ENCODE measurements at regions not wholly inside any gene's neighbourhood (a gene's known extent, or its start where the extent isn't known, plus 50 kb on each side); places are given as distances from the start of the nearest gene placed in this dataset.

DNA sequence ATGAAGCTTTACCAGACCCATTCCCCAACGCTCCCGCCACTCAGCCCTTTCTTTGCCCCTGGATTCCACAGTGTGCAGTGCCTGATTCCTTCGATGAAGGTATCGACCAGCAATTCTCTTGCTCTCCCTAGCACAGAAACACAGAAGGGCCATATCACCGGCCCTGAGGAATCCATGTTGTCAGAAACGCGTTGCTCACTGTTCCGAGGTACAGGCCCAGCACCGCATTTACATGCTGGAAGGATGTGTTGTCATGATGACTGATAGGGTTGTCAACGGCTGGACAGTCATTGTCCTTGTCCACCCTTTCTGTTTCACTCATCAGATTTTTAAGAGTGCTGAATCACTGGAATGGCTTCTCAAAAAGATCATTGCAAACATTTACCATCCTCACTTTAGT is 57.2 kb upstream of the GPR6 start:
- no peak for DNase-seq

DNA sequence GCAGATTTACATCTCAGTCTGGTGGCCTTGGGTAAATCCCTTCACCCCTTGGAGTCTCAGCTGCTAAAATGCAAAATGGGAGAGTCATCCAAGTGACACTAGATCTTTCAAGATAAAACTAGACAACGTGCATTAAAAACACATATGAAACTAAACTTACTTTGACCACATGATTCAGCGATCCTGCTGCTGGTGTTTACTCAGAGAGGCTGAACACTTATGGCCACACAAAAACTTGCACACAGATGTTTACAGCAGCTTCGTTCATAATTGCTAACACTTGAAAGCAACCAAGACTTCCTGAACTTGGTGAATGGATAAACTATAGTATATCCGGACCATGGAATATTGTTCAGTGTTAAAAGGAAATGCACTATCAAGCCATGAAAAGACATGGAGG is 55.3 kb upstream of the GPR6 start:
- no peak for DNase-seq

DNA sequence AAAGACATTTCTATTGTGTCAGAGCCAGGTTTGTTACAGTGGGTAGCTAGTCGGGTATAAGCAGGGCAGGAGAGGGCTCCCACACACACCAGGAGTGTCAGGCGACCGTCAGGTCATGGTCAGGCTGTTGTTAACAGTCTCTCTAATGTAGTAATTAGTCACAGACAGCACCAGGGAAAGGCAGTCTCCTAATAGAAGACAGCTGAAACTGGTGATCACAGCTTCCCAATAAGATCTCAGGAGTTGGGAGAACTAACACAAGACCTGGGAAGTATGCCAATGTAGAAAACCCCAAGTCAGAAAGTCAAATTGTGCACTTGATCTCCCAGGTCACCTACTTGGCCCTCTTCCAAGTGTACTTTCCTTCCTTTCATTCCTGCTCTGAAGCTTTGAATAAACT is 53.0 kb upstream of the GPR6 start:
- no peak for DNase-seq

DNA sequence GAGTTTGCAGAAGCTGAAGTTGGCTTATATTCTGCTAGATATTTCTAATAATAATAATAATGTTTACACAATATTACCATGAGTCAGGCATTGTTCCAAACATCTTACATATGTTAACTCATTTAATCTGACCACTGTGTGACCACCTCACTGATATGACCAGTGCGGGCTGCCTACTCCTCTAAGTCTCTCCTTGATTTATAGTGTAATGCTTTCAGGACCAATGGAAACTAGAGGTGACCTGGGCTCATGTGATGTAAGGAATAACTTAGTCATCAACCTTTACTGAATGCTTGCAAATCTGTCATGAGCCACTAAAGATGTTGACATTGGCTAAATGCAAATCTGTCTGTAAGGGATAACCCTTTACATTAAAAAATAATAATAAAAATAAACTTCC is 51.1 kb upstream of the GPR6 start:
- no peak for DNase-seq

All from fibroblast of skin of scalp (primary cell).